Stimulated activated naive CD8-positive, alpha-beta T cell treated with anti-CD3 and anti-CD28 coated beads, Interleukin-15, Interleukin-2, amounts not matched to agents 100 ng/mL and 50 ng/mL, for 24 hours (primary cell): ENCODE measurements at regions not wholly inside any gene's neighbourhood (a gene's known extent, or its start where the extent isn't known, plus 50 kb on each side); places are given as distances from the start of the nearest gene placed in this dataset.
"Not testable (repeated sequence)": the region's sequence is repeated elsewhere in the genome, so short reads cannot be mapped to it uniquely, and the experiment has no call there.

ENCODE experiments used
- H3K27ac Mint-ChIP-seq: one replicate; pipeline ENCODE4 v1.8.0; 2021; ENCODE audit warnings: mild to moderate bottlenecking, mixed read lengths
- H3K27me3 Mint-ChIP-seq: one replicate; pipeline ENCODE4 v1.8.0; 2021; ENCODE audit warnings: mixed read lengths
- H3K36me3 Mint-ChIP-seq: one replicate; pipeline ENCODE4 v1.8.0; 2021; ENCODE audit warnings: low read depth, mixed read lengths
- H3K4me1 Mint-ChIP-seq: one replicate; pipeline ENCODE4 v1.8.0; 2021; ENCODE audit warnings: low read depth, mixed read lengths
- H3K4me3 Mint-ChIP-seq: one replicate; pipeline ENCODE4 v1.8.0; 2021; ENCODE audit warnings: mild to moderate bottlenecking, mixed read lengths
- H3K9me3 Mint-ChIP-seq: one replicate; pipeline ENCODE4 v1.8.0; 2021; ENCODE audit warnings: mixed read lengths

GRCh38 chr20:51140671-51141070 lies 117.8 kb upstream of the KCNG1 start:
- Mint-ChIP-seq H3K27me3 (peaks cover 53% of the 10 kb centered on the region), H3K4me3 (no peak overlapping the region), H3K27ac (no peak overlapping the region), H3K36me3 (no peaks in the 10 kb centered on the region), H3K4me1 (no peaks in the 10 kb centered on the region), H3K9me3 (peaks cover 6% of the 10 kb centered on the region)

DNA sequence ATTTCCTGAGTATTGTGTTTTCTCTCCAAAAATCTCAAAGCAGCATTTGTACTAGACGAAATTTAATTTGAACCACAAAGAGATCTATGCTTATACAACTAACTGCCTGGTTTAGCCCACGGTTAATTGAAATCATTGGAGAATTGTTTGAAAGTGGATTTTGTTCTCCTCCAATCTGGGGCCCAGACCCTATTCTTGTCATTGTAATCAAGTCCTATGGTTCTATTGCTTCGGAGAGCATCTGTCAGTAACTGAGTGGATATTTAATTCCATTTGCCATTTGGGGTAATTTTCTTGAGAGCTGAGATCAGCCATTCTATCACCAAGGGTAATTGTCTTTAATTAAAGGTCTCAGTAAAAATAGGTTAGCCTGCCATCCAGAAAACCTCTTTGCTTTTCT lies 117.0 kb upstream of the KCNG1 start:
- no peaks in the 10 kb centered on the region for H3K36me3 Mint-ChIP-seq
- H3K27ac Mint-ChIP-seq: no peak overlapping the region
- H3K27me3 Mint-ChIP-seq: peaks cover 46% of the 10 kb centered on the region
- H3K4me1 Mint-ChIP-seq: no peaks in the 10 kb centered on the region
- H3K4me3 Mint-ChIP-seq: no peak overlapping the region
- H3K9me3 Mint-ChIP-seq: no peaks in the 10 kb centered on the region

DNA sequence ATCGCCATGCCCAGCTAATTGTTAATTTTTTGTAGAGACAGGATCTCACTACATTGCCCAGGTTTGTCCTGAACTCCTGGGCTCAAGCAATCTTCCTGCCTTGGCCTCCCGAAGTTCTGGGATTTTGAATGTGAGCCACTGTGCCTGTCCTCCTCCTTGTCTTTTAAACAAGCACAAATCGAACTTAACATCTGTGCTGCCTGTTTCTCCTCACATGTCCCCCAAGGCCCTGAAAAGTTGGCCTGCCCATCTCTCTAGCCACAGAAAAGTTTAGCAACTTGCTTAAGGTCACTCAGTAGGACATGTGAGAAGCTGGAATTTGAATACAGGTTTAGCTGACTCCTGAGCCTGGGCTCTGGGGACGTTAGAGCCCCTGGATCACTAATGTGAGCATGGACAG lies 115.7 kb upstream of the KCNG1 start:
- no peaks in the 10 kb centered on the region for H3K4me1 Mint-ChIP-seq
- no peaks in the 10 kb centered on the region for H3K9me3 Mint-ChIP-seq
- H3K36me3 Mint-ChIP-seq: no peaks in the 10 kb centered on the region
- H3K27me3 Mint-ChIP-seq: peaks cover 46% of the 10 kb centered on the region
- H3K27ac Mint-ChIP-seq: no peak overlapping the region
- H3K4me3 Mint-ChIP-seq: no peak overlapping the region

DNA sequence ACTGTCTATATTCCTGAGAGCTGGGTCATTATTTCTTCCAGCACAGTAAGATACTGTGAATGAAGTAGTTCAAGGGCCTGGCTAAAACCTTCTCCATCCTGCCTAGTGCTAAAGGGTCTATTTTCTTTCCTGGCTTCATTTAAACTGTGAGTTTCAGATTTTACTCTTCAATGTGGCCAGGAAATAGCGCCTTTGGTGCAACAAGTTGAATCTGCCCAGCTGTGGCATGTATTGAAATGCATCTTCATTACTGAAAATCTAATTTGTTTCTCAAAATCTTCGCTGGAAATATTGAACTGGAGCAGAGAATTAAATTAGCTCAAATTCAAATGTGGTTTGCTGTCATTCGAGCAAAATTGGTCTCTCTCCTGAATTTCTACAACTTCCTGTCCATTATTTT lies 114.6 kb upstream of the KCNG1 start:
- no peak overlapping the region for H3K27ac Mint-ChIP-seq
- no peaks in the 10 kb centered on the region for H3K4me1 Mint-ChIP-seq
- H3K9me3 Mint-ChIP-seq: no peaks in the 10 kb centered on the region
- H3K36me3 Mint-ChIP-seq: no peaks in the 10 kb centered on the region
- H3K27me3 Mint-ChIP-seq: peaks cover 35% of the 10 kb centered on the region
- no peak overlapping the region for H3K4me3 Mint-ChIP-seq

GRCh38 chr20:51135926-51136715 lies 113.2 kb upstream of the KCNG1 start:
- Mint-ChIP-seq H3K4me1 (no peaks in the 10 kb centered on the region), H3K27ac (no peak overlapping the region), H3K4me3 (no peak overlapping the region), H3K27me3 (peaks cover 27% of the 10 kb centered on the region), H3K36me3 (no peaks in the 10 kb centered on the region), H3K9me3 (no peaks in the 10 kb centered on the region)

- no peak overlapping the region for H3K4me3 Mint-ChIP-seq
- peaks cover 19% of the 10 kb centered on the region for H3K27me3 Mint-ChIP-seq
- no peaks in the 10 kb centered on the region for H3K36me3 Mint-ChIP-seq
- no peak overlapping the region for H3K27ac Mint-ChIP-seq
- no peaks in the 10 kb centered on the region for H3K9me3 Mint-ChIP-seq
- peaks cover under 1% of the 10 kb centered on the region for H3K4me1 Mint-ChIP-seq
These were observed 111.5 kb upstream of the KCNG1 start for GRCh38 chr20:51134405-51134804.

DNA sequence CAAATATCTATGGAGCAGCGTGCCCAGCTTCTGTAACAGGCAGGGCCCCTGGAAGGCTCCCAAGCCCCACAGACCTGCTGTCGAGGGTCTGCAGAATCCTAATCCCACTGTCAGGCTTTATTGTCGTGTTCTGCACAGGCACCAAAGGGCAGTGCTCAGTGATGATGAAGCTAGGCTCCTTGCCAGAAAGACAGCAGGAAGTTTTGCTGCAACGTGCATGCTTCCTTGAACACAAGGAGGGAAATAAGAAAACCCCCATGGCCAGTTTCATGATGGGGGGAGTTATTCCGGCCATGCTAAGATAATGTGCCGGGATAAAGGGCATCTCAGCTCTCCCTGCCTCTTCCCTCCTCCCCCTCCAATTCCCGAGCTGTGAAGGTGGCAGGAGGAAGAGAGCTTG lies 109.4 kb upstream of the KCNG1 start:
- Mint-ChIP-seq H3K4me3 (no peak overlapping the region), H3K36me3 (no peaks in the 10 kb centered on the region), H3K27ac (no peak overlapping the region), H3K27me3 (peaks cover 11% of the 10 kb centered on the region), H3K9me3 (no peaks in the 10 kb centered on the region), H3K4me1 (peaks cover 21% of the 10 kb centered on the region)

GRCh38 chr20:51131811-51132210 lies 108.9 kb upstream of the KCNG1 start:
- Mint-ChIP-seq H3K9me3 (no peaks in the 10 kb centered on the region), H3K36me3 (no peaks in the 10 kb centered on the region), H3K4me1 (peaks cover 21% of the 10 kb centered on the region), H3K4me3 (no peak overlapping the region), H3K27ac (no peak overlapping the region), H3K27me3 (peaks cover 11% of the 10 kb centered on the region)

DNA sequence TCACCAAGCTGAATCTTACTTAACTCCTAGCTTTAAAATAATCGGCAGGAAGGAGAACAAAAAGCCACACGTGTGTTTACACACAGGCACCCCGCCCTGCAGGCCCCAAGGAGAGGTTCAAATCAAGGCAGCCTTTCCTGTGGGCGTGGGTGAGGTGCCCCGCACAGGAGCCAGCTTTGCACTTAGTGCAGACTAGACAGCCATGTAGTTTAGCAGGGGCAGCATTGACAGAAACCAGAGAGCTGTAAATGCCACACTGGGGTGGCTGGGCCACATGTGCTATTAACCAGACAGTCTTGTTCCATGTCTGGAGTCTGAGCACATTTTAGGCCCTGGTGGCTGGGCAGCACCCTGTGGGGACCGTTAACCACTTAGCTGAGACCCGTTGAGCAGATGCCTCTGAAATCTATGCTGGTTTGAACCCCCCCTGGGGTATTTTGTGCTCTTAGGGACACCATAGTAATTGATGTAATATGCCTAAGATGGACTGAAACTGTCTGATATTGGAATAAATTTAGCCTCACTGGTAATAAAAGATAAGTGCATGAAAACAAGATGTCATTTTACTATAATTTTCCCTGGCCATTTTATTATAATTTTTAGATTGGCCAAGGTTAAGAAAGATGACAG lies 106.4 kb upstream of the KCNG1 start:
- Mint-ChIP-seq H3K4me1 (peaks cover 21% of the 10 kb centered on the region), H3K27ac (peak overlapping the region; percentile 67), H3K36me3 (no peaks in the 10 kb centered on the region), H3K9me3 (no peaks in the 10 kb centered on the region), H3K4me3 (no peak overlapping the region), H3K27me3 (peaks cover 11% of the 10 kb centered on the region)

DNA sequence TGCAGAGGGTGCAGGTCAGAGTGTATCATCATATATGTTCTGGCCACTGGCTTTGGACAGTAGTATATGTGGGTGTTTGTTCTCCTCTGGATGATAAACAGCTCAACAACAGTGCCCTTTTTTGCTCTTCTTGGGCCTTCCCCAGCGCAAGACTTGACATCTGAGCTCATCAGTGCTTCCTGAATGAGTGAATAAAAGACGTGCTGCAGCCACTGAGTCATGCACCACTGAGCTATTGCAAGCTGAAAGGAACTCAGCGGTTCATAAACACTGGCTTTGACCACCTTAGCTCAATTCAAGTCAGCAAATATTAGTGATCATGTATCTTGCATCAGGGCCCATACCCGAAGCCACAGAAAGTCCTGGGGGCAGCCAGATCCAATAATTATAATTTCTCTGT lies 105.3 kb upstream of the KCNG1 start:
- peaks cover 12% of the 10 kb centered on the region for H3K27me3 Mint-ChIP-seq
- peak overlapping the region; percentile 67 for H3K27ac Mint-ChIP-seq
- H3K36me3 Mint-ChIP-seq: no peaks in the 10 kb centered on the region
- peak overlapping the region; percentile 11 for H3K4me3 Mint-ChIP-seq
- peaks cover 25% of the 10 kb centered on the region for H3K4me1 Mint-ChIP-seq
- no peaks in the 10 kb centered on the region for H3K9me3 Mint-ChIP-seq

- Mint-ChIP-seq H3K27me3 (peaks cover 16% of the 10 kb centered on the region), H3K4me1 (peaks cover 29% of the 10 kb centered on the region), H3K36me3 (no peaks in the 10 kb centered on the region)
These were observed 104.8 kb upstream of the KCNG1 start for GRCh38 chr20:51127713-51128112.

GRCh38 chr20:51126337-51126736 lies 103.4 kb upstream of the KCNG1 start:
- no peak overlapping the region for H3K27ac Mint-ChIP-seq
- peaks cover 29% of the 10 kb centered on the region for H3K27me3 Mint-ChIP-seq
- H3K4me1 Mint-ChIP-seq: peaks cover 41% of the 10 kb centered on the region
- no peaks in the 10 kb centered on the region for H3K36me3 Mint-ChIP-seq
- no peaks in the 10 kb centered on the region for H3K9me3 Mint-ChIP-seq
- no peak overlapping the region for H3K4me3 Mint-ChIP-seq

More at GRCh38 chr20:51127713-51128112, 104.8 kb upstream of the KCNG1 start:
- H3K27ac Mint-ChIP-seq: peak overlapping the region; percentile 67
- H3K9me3 Mint-ChIP-seq: no peaks in the 10 kb centered on the region
- H3K4me3 Mint-ChIP-seq: peak overlapping the region; percentile 11

GRCh38 chr20:51125780-51126179 lies 102.9 kb upstream of the KCNG1 start:
- H3K36me3 Mint-ChIP-seq: no peaks in the 10 kb centered on the region
- no peaks in the 10 kb centered on the region for H3K9me3 Mint-ChIP-seq
- no peak overlapping the region for H3K27ac Mint-ChIP-seq
- peaks cover 41% of the 10 kb centered on the region for H3K4me1 Mint-ChIP-seq
- no peak overlapping the region for H3K4me3 Mint-ChIP-seq
- peaks cover 34% of the 10 kb centered on the region for H3K27me3 Mint-ChIP-seq

GRCh38 chr20:51125105-51125504 lies 102.2 kb upstream of the KCNG1 start:
- no peak overlapping the region for H3K27ac Mint-ChIP-seq
- H3K9me3 Mint-ChIP-seq: no peaks in the 10 kb centered on the region
- H3K4me1 Mint-ChIP-seq: peaks cover 41% of the 10 kb centered on the region
- H3K4me3 Mint-ChIP-seq: no peak overlapping the region
- H3K36me3 Mint-ChIP-seq: no peaks in the 10 kb centered on the region
- peaks cover 37% of the 10 kb centered on the region for H3K27me3 Mint-ChIP-seq

GRCh38 chr20:51123887-51124286 lies 101.0 kb upstream of the KCNG1 start:
- H3K9me3 Mint-ChIP-seq, H3K4me3 Mint-ChIP-seq, H3K36me3 Mint-ChIP-seq, H3K27ac Mint-ChIP-seq: not testable (repeated sequence)
- Mint-ChIP-seq H3K27me3 (peaks cover 46% of the 10 kb centered on the region), H3K4me1 (peaks cover 35% of the 10 kb centered on the region)
